Activated B cell treated with CpG ODN at 0.5 μM for 24 hours (primary cell): ENCODE measurements at regions not wholly inside any gene's neighbourhood (a gene's known extent, or its start where the extent isn't known, plus 50 kb on each side); places are given as distances from the start of the nearest gene placed in this dataset.

Experiments used
- ATAC-seq: fragments of 200-7000 bp; cut with Tn5 transposase; one replicate; pipeline ENCODE4 v1.10.0; 2021; ENCODE audit warnings: low read depth, mild to moderate bottlenecking, moderate library complexity
- CTCF ChIA-PET: fragments of 350-600 bp; sonication (Branson Sonifier 250); formaldehyde crosslinking; loops from one replicate; lab custom pipeline; 2021; ENCODE audit warnings: antibody characterized with exemption; lab: Charles Lee
- POLR2A ChIA-PET: fragments of 350-600 bp; sonication (Branson Sonifier 250); formaldehyde crosslinking; loops from one replicate; lab custom pipeline; 2021; ENCODE audit warnings: antibody characterized with exemption; lab: Charles Lee
- DNase-seq: peaks from one replicate; pipeline ENCODE4 v3.0.0; 2022
- H3K27ac Mint-ChIP-seq: one replicate; pipeline ENCODE4 v1.8.0; 2020; ENCODE audit warnings: mixed read lengths
- H3K27me3 Mint-ChIP-seq: one replicate; pipeline ENCODE4 v1.8.0; 2021; ENCODE audit warnings: mixed read lengths
- H3K36me3 Mint-ChIP-seq: one replicate; pipeline ENCODE4 v1.8.0; 2021; ENCODE audit warnings: low read depth, mixed read lengths
- H3K4me1 Mint-ChIP-seq: one replicate; pipeline ENCODE4 v1.8.0; 2021; ENCODE audit warnings: mixed read lengths
- H3K4me3 Mint-ChIP-seq: one replicate; pipeline ENCODE4 v1.8.0; 2020; ENCODE audit warnings: mild to moderate bottlenecking, mixed read lengths
- H3K9me3 Mint-ChIP-seq: one replicate; pipeline ENCODE4 v1.8.0; 2020; ENCODE audit warnings: mixed read lengths
- CTCF ChIP-seq: fragments of 200-600 bp; IDR thresholded peaks from one replicate; pipeline ENCODE4 v1.8.0; 2022; ENCODE audit warnings: antibody characterized with exemption, mild to moderate bottlenecking
- intact Hi-C: fragments of 100-400 bp; cut with micrococcal nuclease; formaldehyde crosslinking; loops from one replicate; pipeline ENCODE4 v1.15.1; 2024

DNA sequence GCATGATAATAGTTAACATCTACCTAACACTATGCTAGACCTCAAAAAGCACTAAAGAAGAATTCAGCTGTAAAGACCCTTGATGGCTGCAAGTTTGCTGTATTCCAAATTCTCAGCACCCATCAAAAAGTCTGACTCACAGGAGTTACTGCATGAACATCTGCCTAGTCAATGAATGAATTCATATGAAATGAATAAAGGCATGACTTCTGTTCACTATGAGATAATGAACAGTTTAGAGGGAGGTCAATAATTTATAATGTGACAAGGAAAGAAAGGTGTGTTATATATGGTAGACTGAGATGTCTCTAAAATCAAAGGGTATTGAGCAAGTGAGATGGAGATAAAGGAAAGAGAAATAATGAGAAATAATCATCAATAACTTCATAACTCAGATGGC, 508.2 kb upstream of the TGFBR2 start:
- Mint-ChIP-seq H3K36me3 (no peaks in the 10 kb centered on the region), H3K27me3 (peaks cover 8% of the 10 kb centered on the region), H3K4me3 (no peak overlapping the region), H3K4me1 (no peaks in the 10 kb centered on the region), H3K9me3 (no peaks in the 10 kb centered on the region), H3K27ac (no peak overlapping the region)
- TF ChIP-seq CTCF: no peak
- CTCF ChIA-PET: no interaction called here
- POLR2A ChIA-PET: no interaction called here
- intact Hi-C loops: no loop called here
- DNase-seq: no peak
- no peak for ATAC-seq

- Mint-ChIP-seq H3K4me1 (no peaks in the 10 kb centered on the region), H3K27ac (no peak overlapping the region), H3K9me3 (no peaks in the 10 kb centered on the region), H3K27me3 (peaks cover 7% of the 10 kb centered on the region), H3K36me3 (no peaks in the 10 kb centered on the region), H3K4me3 (no peak overlapping the region)
- TF ChIP-seq CTCF: no peak
- intact Hi-C loops: no loop called here
- ChIA-PET POLR2A (no interaction called here), CTCF (no interaction called here)
- no peak for DNase-seq
- no peak for ATAC-seq
Observed at GRCh38 chr3:30098653-30099455, 507.5 kb upstream of the TGFBR2 start.

DNA sequence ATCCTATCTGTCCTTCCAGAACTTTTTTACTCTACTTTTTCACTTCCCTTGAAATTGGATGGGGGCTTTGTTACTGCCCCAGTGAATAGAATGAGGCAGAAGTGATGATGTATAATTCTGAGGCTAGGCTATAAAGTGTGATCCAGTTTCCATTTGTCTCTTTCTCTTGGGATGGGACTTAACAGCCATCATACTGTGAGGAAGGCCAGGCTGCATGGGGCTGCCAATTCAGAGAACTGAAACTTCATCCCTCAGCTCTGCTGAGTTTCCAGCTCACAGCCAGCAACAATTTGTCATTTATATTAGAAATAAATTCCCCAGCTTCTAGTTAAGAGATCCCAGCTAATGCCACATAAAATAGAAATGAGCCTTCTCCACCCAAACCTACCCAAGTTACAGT, 504.0 kb upstream of the TGFBR2 start:
- Mint-ChIP-seq H3K27ac (no peak overlapping the region), H3K4me1 (no peaks in the 10 kb centered on the region), H3K4me3 (no peak overlapping the region), H3K9me3 (peaks cover 7% of the 10 kb centered on the region), H3K36me3 (no peaks in the 10 kb centered on the region), H3K27me3 (peaks cover 9% of the 10 kb centered on the region)
- ATAC-seq (no peak), DNase-seq (no peak)
- ChIA-PET CTCF (no interaction called here), POLR2A (no interaction called here)
- no peak for TF ChIP-seq CTCF
- intact Hi-C loops: no loop called here

- Mint-ChIP-seq H3K27me3 (peaks cover 9% of the 10 kb centered on the region), H3K36me3 (no peaks in the 10 kb centered on the region), H3K27ac (no peak overlapping the region), H3K4me3 (no peak overlapping the region), H3K9me3 (peaks cover 7% of the 10 kb centered on the region), H3K4me1 (no peaks in the 10 kb centered on the region)
- ChIA-PET CTCF (no interaction called here), POLR2A (interaction anchor here (0.5 kb wide), 1 partner anchor 564 kb away, joined by 3 read pairs; no protein-coding TSS in a partner anchor)
- ATAC-seq: no peak
- DNase-seq: no peak
- no peak for TF ChIP-seq CTCF
- intact Hi-C loops: no loop called here
Observed at GRCh38 chr3:30103186-30103585, 503.2 kb upstream of the TGFBR2 start.

GRCh38 chr3:30107531-30107930, 498.9 kb upstream of the TGFBR2 start:
- H3K27me3 Mint-ChIP-seq: peaks cover 4% of the 10 kb centered on the region
- H3K4me3 Mint-ChIP-seq: no peak overlapping the region
- H3K27ac Mint-ChIP-seq: no peak overlapping the region
- intact Hi-C loops: no loop called here
- DNase-seq (no peak), ATAC-seq (no peak)
- H3K36me3 Mint-ChIP-seq: no peaks in the 10 kb centered on the region
- H3K9me3 Mint-ChIP-seq: peaks cover 7% of the 10 kb centered on the region
- ChIA-PET CTCF (no interaction called here), POLR2A (no interaction called here)
- H3K4me1 Mint-ChIP-seq: peaks cover 2% of the 10 kb centered on the region
- no peak for TF ChIP-seq CTCF
